CD8-positive, alpha-beta memory T cell (primary cell): ENCODE measurements at regions not wholly inside any gene's neighbourhood (a gene's known extent, or its start where the extent isn't known, plus 50 kb on each side); places are given as distances from the start of the nearest gene placed in this dataset.
A peak's percentile ranks its signal among the peaks of the same experiment; 100 is the strongest.
"Not testable (repeated sequence)": the region's sequence is repeated elsewhere in the genome, so short reads cannot be mapped to it uniquely, and the experiment has no call there.

Experiments
- CTCF ChIA-PET: fragments of 350-600 bp; sonication (Branson Sonifier 250); formaldehyde crosslinking; loops from one replicate; lab custom pipeline; 2021; ENCODE audit warnings: antibody characterized with exemption; lab: Charles Lee
- POLR2A ChIA-PET: fragments of 350-600 bp; sonication (Branson Sonifier 250); formaldehyde crosslinking; loops from one replicate; lab custom pipeline; 2021; ENCODE audit warnings: antibody characterized with exemption; lab: Charles Lee
- DNase-seq, 5 donors: peaks; one replicate each; pipeline versions ENCODE4 v3.0.0 to v3.0.0-alpha.2; 2020 to 2022; ENCODE audit warnings: mixed read lengths in 1 of 5
- H3K27ac ChIP-seq: one replicate; pipeline ENCODE4 v1.7.0; 2013; ENCODE audit warnings: low read depth, mild to moderate bottlenecking, low read length, moderate library complexity
- H3K27me3 ChIP-seq: 2 replicates; pipeline ENCODE4 v1.7.0; 2013; ENCODE audit warnings: low read length, mild to moderate bottlenecking; ENCODE audit not compliant: insufficient read depth, poor library complexity, severe bottlenecking
- H3K36me3 ChIP-seq: 2 replicates; pipeline ENCODE4 v1.7.0; 2013; ENCODE audit warnings: mild to moderate bottlenecking, low read length, moderate library complexity; ENCODE audit not compliant: insufficient read depth
- H3K4me1 ChIP-seq: 2 replicates; pipeline ENCODE4 v1.7.0; 2013; ENCODE audit warnings: mild to moderate bottlenecking, low read length, moderate library complexity; ENCODE audit not compliant: insufficient read depth
- H3K4me3 ChIP-seq: 2 replicates; pipeline ENCODE4 v1.7.0; 2013; ENCODE audit warnings: mild to moderate bottlenecking, low read length
- H3K9me3 ChIP-seq: 2 replicates; pipeline ENCODE4 v1.7.0; 2013; ENCODE audit warnings: mild to moderate bottlenecking, low read length
- H3K27ac Mint-ChIP-seq, 8 donors: one replicate each; pipeline ENCODE4 v1.8.0; 2020 to 2021; ENCODE audit warnings: mixed read lengths in 8 of 8, mild to moderate bottlenecking in 6 of 8, inconsistent platforms in 3 of 8, moderate library complexity in 3 of 8
- H3K27me3 Mint-ChIP-seq, 2 donors: one replicate each; pipeline ENCODE4 v1.8.0; 2020 to 2021; ENCODE audit warnings: mixed read lengths in 2 of 2, mild to moderate bottlenecking in 1 of 2, moderate library complexity in 1 of 2
- H3K36me3 Mint-ChIP-seq, 3 donors: one replicate each; pipeline ENCODE4 v1.8.0; 2020 to 2021; ENCODE audit warnings: mixed read lengths in 3 of 3, inconsistent platforms in 1 of 3, mild to moderate bottlenecking in 1 of 3
- H3K4me1 Mint-ChIP-seq, 3 donors: one replicate each; pipeline ENCODE4 v1.8.0; 2020 to 2021; ENCODE audit warnings: mixed read lengths in 3 of 3, inconsistent platforms in 1 of 3, mild to moderate bottlenecking in 1 of 3
- H3K4me3 Mint-ChIP-seq, 7 donors: one replicate each; pipeline ENCODE4 v1.8.0; 2020 to 2021; ENCODE audit warnings: mixed read lengths in 7 of 7, mild to moderate bottlenecking in 6 of 7, moderate library complexity in 4 of 7, inconsistent platforms in 2 of 7
- H3K9me3 Mint-ChIP-seq, 5 donors: one replicate each; pipeline ENCODE4 v1.8.0; 2020 to 2022; ENCODE audit warnings: mixed read lengths in 5 of 5, mild to moderate bottlenecking in 3 of 5, moderate library complexity in 2 of 5, inconsistent platforms in 1 of 5

DNA sequence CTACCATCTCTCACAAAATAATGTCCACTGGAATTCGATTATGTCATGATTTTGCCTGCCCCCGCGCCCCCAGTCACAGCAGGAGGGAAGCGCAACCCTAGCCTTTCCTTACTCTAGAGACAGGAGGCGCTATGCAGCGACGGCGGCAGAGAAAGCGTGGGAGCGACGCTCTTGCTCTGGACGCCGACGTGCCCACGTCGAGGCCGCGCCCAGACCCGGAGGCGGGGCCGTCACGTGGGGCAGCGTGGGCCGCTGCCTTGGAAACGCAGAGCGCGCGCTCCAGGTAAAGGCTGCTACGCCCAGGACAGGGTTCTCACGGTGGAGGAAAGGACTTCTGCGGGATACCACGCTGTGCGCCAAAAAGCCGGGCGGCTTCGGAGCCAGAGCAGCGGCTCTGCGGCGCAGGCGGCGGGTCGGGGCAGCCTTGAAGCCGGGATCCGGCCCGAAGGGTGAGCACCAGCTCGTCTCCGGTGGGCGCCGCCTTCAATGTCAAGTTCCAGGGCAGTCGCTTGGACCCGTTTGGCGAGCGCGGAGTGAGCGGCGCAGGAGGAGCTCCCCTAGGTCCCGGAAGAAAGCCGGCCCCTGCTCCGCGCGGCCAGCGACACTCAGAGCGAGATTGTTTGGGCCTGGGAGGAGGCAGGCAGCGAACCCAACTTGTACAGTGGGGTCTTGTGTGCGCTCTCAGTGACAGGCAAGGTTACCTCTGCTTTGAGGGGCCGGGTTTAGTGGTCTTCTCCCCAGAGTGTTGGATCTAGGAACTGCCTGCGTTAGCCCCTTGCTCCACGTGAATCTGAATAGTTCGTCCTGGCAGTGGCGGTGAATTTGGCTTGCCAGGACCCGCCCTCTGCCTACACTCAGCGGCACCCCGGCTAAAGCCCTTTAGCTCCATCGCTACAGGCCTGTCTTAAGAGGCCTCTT, 121.7 kb downstream of the MRPL57 start:
- Histone ChIP-seq H3K9me3 (no peaks in the 10 kb centered on the region), H3K27ac (peak overlapping the region; percentile 66), H3K4me1 (peaks cover 11% of the 10 kb centered on the region), H3K4me3 (peak overlapping the region; percentile 80), H3K36me3 (no peaks in the 10 kb centered on the region), H3K27me3 (no peaks in the 10 kb centered on the region)
- Mint-ChIP-seq H3K27ac (peak overlapping the region; percentile 54 to 92 (median 82)), H3K27me3 (no peaks in the 10 kb centered on the region), H3K4me1 (peaks cover 20 to 27% (median 20%) of the 10 kb centered on the region in 3 donors), H3K36me3 (peaks cover 0 to 4% (median 2%) of the 10 kb centered on the region in 3 donors), H3K9me3 (no peaks in the 10 kb centered on the region), H3K4me3 (peak overlapping the region; percentile 82 to 95 (median 88))
- DNase-seq, result peak; percentile 78 to 89 (median 83)
- CTCF ChIA-PET, result interaction anchor here (0.7 to 3.5 kb wide), 15 partner anchors 11 to 354 kb away, joined by 3 to 63 read pairs (median 5); partner anchors contain the start of genes MRPL57, SKA3 and ZDHHC20
- POLR2A ChIA-PET, result interaction anchor here (0.5 to 1.3 kb wide), 3 partner anchors 114 to 178 kb away, joined by 3 to 11 read pairs (median 6); partner anchors contain the start of gene ZDHHC20

DNA sequence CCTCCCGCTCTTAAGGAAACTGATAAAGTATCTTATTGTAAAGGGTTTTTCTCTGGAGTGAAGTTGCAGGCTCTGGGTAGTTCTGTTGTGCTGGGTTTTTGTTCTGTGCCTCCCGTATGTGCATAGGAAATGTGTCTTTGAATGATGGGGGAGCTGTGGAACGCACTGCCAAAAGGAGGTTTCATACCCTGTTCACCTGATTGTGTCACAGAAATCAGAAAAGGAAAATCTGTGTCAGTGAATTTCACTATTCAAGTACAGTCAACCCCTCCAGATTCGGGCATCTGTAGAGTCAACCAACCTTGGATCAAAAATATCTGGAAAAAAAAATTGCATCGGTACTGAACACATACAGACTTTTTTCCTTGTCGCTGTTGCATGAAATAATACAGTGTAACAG, 127.8 kb downstream of the MRPL57 start:
- Histone ChIP-seq H3K27ac (no peak overlapping the region), H3K9me3 (no peaks in the 10 kb centered on the region), H3K36me3 (no peaks in the 10 kb centered on the region), H3K4me1 (no peaks in the 10 kb centered on the region), H3K4me3 (no peak overlapping the region), H3K27me3 (no peaks in the 10 kb centered on the region)
- Mint-ChIP-seq H3K27ac (no peak overlapping the region), H3K4me1 (peaks cover 2 to 3% (median 2%) of the 10 kb centered on the region in 3 donors), H3K9me3 (no peaks in the 10 kb centered on the region), H3K27me3 (no peaks in the 10 kb centered on the region), H3K36me3 (peaks cover 0 to 12% (median 5%) of the 10 kb centered on the region in 3 donors), H3K4me3 (no peak overlapping the region)
- DNase-seq, result no peak
- ChIA-PET POLR2A (no interaction called here), CTCF (no interaction called here)

DNA sequence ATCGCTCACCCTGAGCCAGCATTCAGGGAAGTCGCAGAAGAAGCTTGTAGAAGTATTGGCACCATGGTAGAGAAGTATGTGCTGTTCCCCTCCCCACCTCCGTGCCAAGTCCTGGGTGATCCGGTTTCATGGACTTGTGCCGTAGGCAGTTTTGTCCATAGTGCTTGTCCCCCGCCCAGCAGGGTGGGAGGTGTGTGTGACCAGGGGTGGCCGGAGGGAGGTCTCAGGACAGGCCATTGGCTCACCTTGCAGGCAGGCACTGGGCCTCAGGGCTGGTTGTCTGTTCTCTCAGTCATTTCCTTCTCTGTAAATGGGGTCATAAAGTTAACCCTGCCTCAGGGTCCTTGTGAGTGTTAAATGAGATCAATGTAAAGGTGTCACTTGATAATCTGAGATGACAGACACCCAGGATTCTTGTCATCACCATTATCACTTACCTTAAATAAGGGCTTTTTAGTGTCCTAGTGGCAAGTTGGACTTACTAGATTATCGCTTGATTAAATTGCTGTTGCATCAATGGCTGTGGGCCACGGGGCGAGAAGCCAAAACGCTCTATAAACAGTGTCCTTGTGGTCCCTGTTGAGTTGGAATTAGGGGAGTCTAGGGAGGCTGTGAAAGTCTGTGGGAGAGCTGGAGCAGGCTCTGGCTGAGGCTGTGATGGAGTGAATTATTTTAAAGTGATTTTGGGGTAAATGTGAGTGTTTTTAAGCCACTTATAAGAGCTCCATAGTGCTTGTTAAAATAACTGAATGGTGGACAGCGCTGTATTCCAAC, 130.0 kb downstream of the MRPL57 start:
- not testable (repeated sequence) for DNase-seq, H3K27ac ChIP-seq

DNA sequence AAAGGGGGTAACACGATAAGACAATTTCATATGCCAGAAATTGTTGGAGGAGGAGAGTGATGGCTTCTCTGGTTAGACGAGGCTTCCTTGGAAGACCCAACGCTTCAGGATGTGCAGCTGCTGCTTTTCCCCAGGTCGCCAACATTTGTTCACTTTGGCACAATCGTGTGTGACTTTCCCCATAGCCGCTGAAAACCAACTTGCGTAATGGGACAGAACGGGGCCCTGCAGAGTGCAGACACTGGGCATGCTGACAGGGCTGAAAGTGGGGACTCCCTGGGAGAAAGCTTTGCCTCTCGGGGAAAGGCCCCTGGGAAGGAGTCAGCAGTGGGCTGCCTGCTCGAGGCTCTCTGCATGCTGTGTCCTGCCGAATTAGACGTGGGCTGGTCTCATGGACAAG, 130.7 kb downstream of the MRPL57 start:
- H3K4me3 ChIP-seq, CTCF ChIA-PET, H3K27me3 ChIP-seq, H3K27ac ChIP-seq, H3K36me3 ChIP-seq, H3K9me3 Mint-ChIP-seq, DNase-seq, POLR2A ChIA-PET, H3K27me3 Mint-ChIP-seq, H3K4me1 ChIP-seq, H3K4me1 Mint-ChIP-seq, H3K9me3 ChIP-seq, H3K27ac Mint-ChIP-seq, H3K4me3 Mint-ChIP-seq: not testable (repeated sequence)
- peaks cover 0 to 13% (median 12%) of the 10 kb centered on the region in 3 donors for H3K36me3 Mint-ChIP-seq

More for the DNA sequence above, 130.0 kb downstream of the MRPL57 start:
- H3K4me1 ChIP-seq, H3K27me3 ChIP-seq, POLR2A ChIA-PET, H3K27ac Mint-ChIP-seq, H3K9me3 ChIP-seq, H3K36me3 ChIP-seq, H3K4me1 Mint-ChIP-seq, H3K4me3 ChIP-seq, H3K4me3 Mint-ChIP-seq, H3K9me3 Mint-ChIP-seq, H3K27me3 Mint-ChIP-seq: not testable (repeated sequence)
- peaks cover 0 to 13% (median 12%) of the 10 kb centered on the region in 3 donors for H3K36me3 Mint-ChIP-seq
- CTCF ChIA-PET, result interaction anchor here (0.7 kb wide), 1 partner anchor 10 kb away, joined by 3 read pairs; no protein-coding TSS in a partner anchor

DNA sequence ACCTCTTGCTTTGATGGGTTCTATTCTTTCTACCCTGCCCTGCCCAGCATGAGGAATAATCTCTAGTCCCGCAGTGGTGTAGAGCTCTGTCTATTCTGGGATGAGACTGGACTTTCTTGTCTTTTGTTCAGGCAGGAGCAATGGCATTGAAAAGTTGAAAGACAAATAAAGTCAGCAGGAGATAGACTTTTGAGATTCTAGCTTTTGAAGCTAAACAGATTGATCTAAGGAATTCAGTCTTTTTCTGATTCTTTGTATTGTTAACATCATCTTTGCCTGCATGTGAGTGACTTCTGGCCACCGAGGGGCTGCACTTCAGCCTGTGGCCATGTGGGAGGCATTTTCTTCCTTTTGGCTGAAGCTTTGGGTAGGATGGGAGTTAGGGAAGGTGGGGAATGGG, 132.4 kb downstream of the MRPL57 start:
- Histone ChIP-seq H3K9me3 (no peaks in the 10 kb centered on the region), H3K4me3 (no peak overlapping the region), H3K36me3 (no peaks in the 10 kb centered on the region), H3K4me1 (no peaks in the 10 kb centered on the region), H3K27me3 (no peaks in the 10 kb centered on the region), H3K27ac (no peak overlapping the region)
- Mint-ChIP-seq H3K36me3 (peaks cover 0 to 10% (median 9%) of the 10 kb centered on the region in 3 donors), H3K27ac (no peak overlapping the region), H3K4me3 (no peak overlapping the region), H3K27me3 (no peaks in the 10 kb centered on the region), H3K4me1 (peaks cover 0 to 5% (median 2%) of the 10 kb centered on the region in 3 donors), H3K9me3 (no peaks in the 10 kb centered on the region)
- POLR2A ChIA-PET, result no interaction called here
- CTCF ChIA-PET, result interaction anchor here (2.5 kb wide), 1 partner anchor 11 kb away, joined by 11 read pairs; no protein-coding TSS in a partner anchor
- DNase-seq, result no peak

DNA sequence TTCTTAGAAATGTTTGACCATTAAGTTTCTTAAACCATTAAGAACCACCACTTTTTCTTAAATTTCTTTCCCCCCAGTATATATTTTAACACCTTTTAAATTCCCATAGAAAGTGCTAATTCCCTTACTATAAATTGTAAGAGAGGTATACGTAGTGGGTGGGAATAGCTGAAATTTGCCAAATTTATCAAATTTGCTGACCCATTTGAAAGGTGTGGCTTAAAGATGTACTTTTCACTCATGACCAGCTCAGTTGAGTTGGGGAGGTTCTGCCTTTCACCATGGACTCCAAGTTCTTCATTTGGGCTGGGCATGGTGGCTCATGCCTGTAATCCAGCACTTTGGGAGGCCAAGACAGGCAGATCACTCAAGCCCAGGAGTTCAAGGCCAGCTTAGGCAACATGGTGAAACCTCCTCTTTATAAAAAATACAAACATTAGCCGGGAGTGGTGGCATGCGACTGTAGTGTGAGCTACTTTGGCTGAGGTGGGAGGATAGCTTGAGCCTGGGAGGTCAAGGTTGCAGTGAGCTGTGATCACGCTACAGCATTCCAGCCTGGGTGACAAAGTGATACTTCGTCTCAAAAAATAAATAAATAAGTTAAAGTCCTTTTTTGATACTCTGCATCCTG, 133.2 kb downstream of the MRPL57 start:
- no peaks in the 10 kb centered on the region for H3K36me3 ChIP-seq
- Mint-ChIP-seq H3K9me3 (no peaks in the 10 kb centered on the region), H3K27me3 (no peaks in the 10 kb centered on the region), H3K4me1 (peaks cover 0 to 5% (median 2%) of the 10 kb centered on the region in 3 donors), H3K36me3 (peaks cover 0 to 9% (median 5%) of the 10 kb centered on the region in 3 donors), H3K27ac (peak overlapping the region in 1 of 8 donors; percentile 48), H3K4me3 (no peak overlapping the region)
- H3K4me1 ChIP-seq, result no peaks in the 10 kb centered on the region
- ChIA-PET CTCF (interaction anchor here (2.5 kb wide), 1 partner anchor 12 kb away, joined by 11 read pairs; no protein-coding TSS in a partner anchor), POLR2A (no interaction called here)
- H3K27me3 ChIP-seq, result no peaks in the 10 kb centered on the region
- no peak for DNase-seq
- H3K4me3 ChIP-seq, result no peak overlapping the region
- no peaks in the 10 kb centered on the region for H3K9me3 ChIP-seq
- H3K27ac ChIP-seq, result no peak overlapping the region

DNA sequence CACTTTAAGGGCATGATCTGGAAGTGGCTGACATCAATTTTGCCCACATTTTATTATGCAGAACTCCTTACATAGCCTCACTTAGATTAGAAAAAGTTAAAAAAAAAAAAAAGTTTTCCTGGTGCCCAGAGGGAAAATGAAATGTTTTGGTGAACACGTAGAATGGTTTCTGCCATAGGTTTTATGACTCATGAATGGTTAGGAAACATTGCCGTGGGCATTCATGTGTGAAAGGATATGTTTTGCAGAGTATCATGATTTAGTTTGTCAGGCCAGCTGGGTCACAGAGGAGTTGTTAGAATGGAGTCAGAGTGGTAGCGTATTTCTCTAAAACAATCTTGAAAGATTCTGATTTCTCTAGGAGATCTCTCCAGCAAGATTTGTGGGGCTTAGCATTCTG, 133.8 kb downstream of the MRPL57 start:
- CTCF ChIA-PET, result interaction anchor here (2.5 kb wide), 1 partner anchor 12 kb away, joined by 11 read pairs; no protein-coding TSS in a partner anchor
- Mint-ChIP-seq H3K27me3 (no peaks in the 10 kb centered on the region), H3K36me3 (peaks cover 0 to 9% (median 5%) of the 10 kb centered on the region in 3 donors), H3K9me3 (no peaks in the 10 kb centered on the region), H3K4me3 (no peak overlapping the region), H3K4me1 (peaks cover 0 to 5% (median 2%) of the 10 kb centered on the region in 3 donors), H3K27ac (no peak overlapping the region)
- no peak for DNase-seq
- Histone ChIP-seq H3K9me3 (no peaks in the 10 kb centered on the region), H3K27ac (no peak overlapping the region), H3K36me3 (no peaks in the 10 kb centered on the region), H3K4me1 (no peaks in the 10 kb centered on the region), H3K4me3 (no peak overlapping the region), H3K27me3 (no peaks in the 10 kb centered on the region)
- POLR2A ChIA-PET, result no interaction called here
